GM21619 (cell line): ENCODE measurements at regions not wholly inside any gene's neighbourhood (a gene's known extent, or its start where the extent isn't known, plus 50 kb on each side); places are given as distances from the start of the nearest gene placed in this dataset.
"Not testable (repeated sequence)": the region's sequence is repeated elsewhere in the genome, so short reads cannot be mapped to it uniquely, and the experiment has no call there.

Source experiments
- ATAC-seq: cut with Tn5 transposase; IDR thresholded peaks from one replicate; pipeline ENCODE4 v1.9.1; 2021; ENCODE audit not compliant: unreplicated experiment

GRCh38 chr3:194249323-194250097 is 101.6 kb downstream of the CPN2 start:
- ATAC-seq, result no peak

GRCh38 chr3:194250098-194251002 is 100.8 kb downstream of the CPN2 start:
- no peak for ATAC-seq

GRCh38 chr3:194251007-194251406 is 100.1 kb downstream of the CPN2 start:
- no peak for ATAC-seq

GRCh38 chr3:194251461-194251860 is 99.7 kb downstream of the CPN2 start:
- ATAC-seq, result no peak

GRCh38 chr3:194251891-194252560 is 99.1 kb downstream of the CPN2 start:
- ATAC-seq, result no peak

- ATAC-seq, result no peak
Observed at GRCh38 chr3:194253270-194253669, 97.9 kb downstream of the CPN2 start.

GRCh38 chr3:194254040-194254439 is 97.1 kb downstream of the CPN2 start:
- no peak for ATAC-seq

GRCh38 chr3:194255252-194256039 is 95.7 kb downstream of the CPN2 start:
- ATAC-seq, result peak; percentile 42

- no peak for ATAC-seq
Observed at GRCh38 chr3:194256040-194256945, 94.8 kb downstream of the CPN2 start.

- ATAC-seq, result no peak
Observed at GRCh38 chr3:194257151-194257621, 93.9 kb downstream of the CPN2 start.

GRCh38 chr3:194257916-194258668 is 93.0 kb downstream of the CPN2 start:
- no peak for ATAC-seq

- ATAC-seq, result no peak
Observed at GRCh38 chr3:194259982-194260766, 91.0 kb downstream of the CPN2 start.

GRCh38 chr3:194261581-194262063 is 89.5 kb downstream of the CPN2 start:
- no peak for ATAC-seq

GRCh38 chr3:194262176-194262924 is 88.8 kb downstream of the CPN2 start:
- ATAC-seq, result no peak

- no peak for ATAC-seq
Observed at GRCh38 chr3:194262925-194263305, 88.2 kb downstream of the CPN2 start.

GRCh38 chr3:194264631-194265504 is 86.3 kb downstream of the CPN2 start:
- not testable (repeated sequence) for ATAC-seq
